GM12873 (cell line): ENCODE measurements at regions not wholly inside any gene's neighbourhood (a gene's known extent, or its start where the extent isn't known, plus 50 kb on each side); places are given as distances from the start of the nearest gene placed in this dataset.

Experiments
- CTCF ChIP-seq: IDR thresholded peaks from 2 replicates; pipeline ENCODE4 v1.5.1; 2012; ENCODE audit warnings: low read depth, mild to moderate bottlenecking, moderate library complexity, low read length, control low read depth; ENCODE audit not compliant: insufficient read depth; ENCODE audit errors: missing control alignments

GRCh38 chr2:41647468-41648050, 400.3 kb upstream of the PKDCC start:
- no peak for TF ChIP-seq CTCF

GRCh38 chr2:41657226-41657625, 390.6 kb upstream of the PKDCC start:
- TF ChIP-seq CTCF: no peak

GRCh38 chr2:41659758-41660157, 388.1 kb upstream of the PKDCC start:
- no peak for TF ChIP-seq CTCF

- TF ChIP-seq CTCF: no peak
Observed at GRCh38 chr2:41662461-41662860, 385.4 kb upstream of the PKDCC start.

GRCh38 chr2:41663056-41663455, 384.8 kb upstream of the PKDCC start:
- TF ChIP-seq CTCF: no peak

GRCh38 chr2:41668529-41668928, 379.3 kb upstream of the PKDCC start:
- no peak for TF ChIP-seq CTCF

- TF ChIP-seq CTCF: no peak
Observed at GRCh38 chr2:41678639-41679038, 369.2 kb upstream of the PKDCC start.
